GM21381 (cell line): ENCODE measurements at regions not wholly inside any gene's neighbourhood (a gene's known extent, or its start where the extent isn't known, plus 50 kb on each side); places are given as distances from the start of the nearest gene placed in this dataset.
A peak's percentile ranks its signal among the peaks of the same experiment; 100 is the strongest.
"Not testable (repeated sequence)": the region's sequence is repeated elsewhere in the genome, so short reads cannot be mapped to it uniquely, and the experiment has no call there.

Experiments
- ATAC-seq: cut with Tn5 transposase; IDR thresholded peaks from one replicate; pipeline ENCODE4 v1.9.1; 2021; ENCODE audit warnings: mild to moderate bottlenecking, moderate library complexity; ENCODE audit not compliant: unreplicated experiment

DNA sequence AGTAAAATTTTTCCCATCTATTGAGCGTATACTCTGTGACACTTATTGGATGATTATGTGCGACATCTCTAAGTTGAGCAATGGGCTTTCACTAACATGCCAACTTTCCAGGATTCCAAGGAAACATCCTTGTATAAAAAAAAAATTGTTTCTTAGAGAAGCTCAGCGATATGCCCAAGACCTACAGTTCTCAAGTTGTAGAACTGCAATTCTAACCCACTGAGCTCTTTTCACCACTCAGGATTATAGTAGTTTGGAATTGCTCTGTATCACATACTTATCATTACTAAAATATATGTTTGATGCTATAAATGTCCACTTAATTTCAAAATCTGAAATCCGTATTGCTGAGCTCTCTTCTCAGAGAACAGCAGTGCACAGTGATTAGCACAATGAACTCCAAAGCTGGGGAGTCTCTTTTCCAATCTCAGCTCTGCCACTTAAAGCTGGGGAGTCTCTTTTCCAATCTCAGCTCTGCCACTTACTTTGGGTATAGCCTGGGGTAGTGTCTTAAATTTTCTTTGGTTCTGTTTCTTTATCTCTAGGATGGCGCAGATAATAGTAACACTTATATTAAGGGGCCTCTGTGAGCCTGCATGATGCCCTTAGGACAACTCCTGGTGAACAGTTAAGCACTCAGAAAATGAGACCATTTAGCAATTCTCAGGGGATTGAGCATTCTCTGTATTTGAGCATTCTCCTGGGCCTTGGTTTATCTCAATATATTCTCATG is 1722.2 kb upstream of the AGA start:
- ATAC-seq, result no peak

DNA sequence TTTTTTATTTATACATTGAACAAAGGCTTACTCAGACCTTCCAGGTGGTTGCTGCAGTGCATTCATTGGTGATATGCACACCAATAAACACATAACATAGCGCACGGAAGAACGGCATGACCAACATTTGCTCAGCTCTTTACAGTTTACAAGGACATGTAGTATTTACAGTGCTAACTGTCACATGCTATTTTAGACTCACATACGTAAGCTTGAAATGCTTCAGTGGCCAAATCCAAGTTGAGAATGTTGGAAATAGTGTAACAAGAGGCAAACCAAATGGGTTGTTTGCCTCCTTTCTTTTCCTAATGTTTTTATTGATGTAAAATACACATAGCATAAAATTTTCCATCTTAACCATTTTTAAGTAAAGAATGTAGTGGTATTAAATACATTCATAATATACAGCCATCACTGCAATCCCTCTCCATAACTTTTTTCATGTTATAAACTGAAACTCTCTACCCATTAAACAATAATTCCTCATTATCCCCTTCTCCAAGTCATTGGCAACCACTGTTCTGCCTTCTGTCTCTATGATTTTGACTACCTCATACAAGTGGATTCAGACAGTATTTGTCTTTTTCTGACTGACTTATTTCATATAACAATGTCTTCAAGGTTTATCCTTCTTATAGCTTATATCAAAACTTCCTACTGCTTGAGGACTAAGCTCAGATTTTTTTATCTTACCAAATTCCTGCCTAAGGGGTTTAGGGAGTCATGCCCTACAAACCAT is 1722.9 kb upstream of the AGA start:
- ATAC-seq, result no peak

DNA sequence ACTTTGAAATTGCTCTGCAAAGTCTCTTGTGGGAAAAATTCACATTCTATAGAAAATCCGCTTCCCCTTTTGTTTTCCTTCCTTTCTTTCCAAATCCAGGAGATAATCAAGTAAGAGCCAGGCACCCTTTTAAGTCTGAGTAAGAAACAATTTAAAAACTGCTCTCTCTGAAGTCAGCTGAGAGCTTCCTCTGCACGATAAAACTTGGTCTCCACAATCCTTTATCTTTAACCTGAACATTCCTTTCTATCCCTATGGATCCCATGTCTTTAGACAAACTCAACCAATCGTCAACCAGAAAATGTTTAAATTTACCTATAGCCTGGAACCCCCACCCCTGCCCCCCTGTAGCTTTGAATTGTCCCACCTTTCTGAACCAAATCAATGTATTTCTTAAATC is 1723.6 kb upstream of the AGA start:
- ATAC-seq, result no peak

DNA sequence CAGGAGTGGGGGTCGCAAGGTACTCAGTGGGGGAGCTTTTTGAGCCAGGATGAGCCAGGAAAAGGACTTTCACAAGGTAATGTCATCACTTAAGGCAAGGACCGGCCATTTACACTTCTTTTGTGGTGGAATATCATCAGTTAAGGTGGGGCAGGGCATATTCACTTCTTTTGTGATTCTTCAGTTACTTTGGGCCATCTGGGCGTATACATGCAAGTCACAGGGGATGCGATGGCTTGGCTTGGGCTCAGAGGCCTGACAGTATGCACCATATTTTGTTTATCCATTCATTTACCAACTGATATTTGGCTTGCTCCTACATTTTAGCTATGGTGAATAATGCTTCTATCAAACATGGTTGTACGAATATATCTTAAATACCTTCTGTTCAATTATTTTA is 1728.1 kb upstream of the AGA start:
- ATAC-seq, result not testable (repeated sequence)

DNA sequence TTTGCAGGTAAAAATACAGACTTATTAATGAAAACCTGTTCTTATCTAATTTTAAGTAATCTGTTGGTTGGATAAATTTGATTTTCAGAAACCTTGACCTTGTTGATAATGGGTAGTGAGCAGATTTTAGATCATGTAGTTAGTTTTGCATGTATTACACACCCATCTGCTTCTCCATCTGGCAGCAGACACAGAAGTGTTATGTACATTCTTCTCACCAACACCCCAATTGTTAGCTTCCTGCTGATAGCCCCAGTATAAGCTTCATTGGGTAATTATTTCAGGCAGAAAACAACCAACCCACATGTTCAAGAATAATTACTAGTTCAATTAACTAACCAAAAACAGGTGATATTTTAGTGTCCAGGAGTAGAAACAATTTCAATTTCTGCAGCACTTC is 1740.5 kb upstream of the AGA start:
- no peak for ATAC-seq

DNA sequence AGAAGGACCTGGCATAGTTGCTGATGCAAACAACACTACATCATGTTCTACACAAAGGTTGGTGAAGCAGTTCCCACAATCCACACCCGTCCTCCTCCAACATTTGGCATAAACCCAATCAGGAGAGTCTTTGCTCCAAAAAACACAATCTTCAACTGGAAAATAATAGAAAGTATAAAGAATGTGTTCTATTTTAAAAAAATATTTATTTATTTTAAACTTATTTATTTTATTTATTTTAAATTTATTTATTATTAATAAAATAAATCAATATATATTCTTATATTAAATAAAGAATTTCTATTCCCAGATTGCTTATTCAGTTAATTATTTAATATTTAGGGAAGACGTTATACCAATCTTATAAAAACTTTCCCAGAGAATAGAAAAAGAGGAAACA is 1753.7 kb upstream of the AGA start:
- ATAC-seq, result no peak

DNA sequence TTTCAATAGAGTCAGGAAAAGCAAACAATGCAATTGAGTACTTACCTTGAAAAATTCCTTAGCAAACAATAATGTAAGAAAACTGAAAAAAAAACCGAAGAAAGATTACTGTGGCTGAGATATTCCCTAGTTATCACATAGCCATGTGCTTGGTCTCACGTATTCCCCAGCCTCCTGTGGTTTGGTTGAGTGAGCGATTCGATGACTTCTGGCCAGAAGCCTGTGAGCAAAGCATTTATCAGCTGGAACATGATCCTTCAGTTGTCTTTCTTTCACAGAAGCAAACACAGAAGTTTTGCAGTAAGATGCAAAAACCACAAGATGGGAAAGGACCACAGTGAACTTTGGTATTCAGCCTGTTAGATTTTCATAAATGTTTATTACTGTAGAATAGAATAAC is 1754.3 kb upstream of the AGA start:
- no peak for ATAC-seq

DNA sequence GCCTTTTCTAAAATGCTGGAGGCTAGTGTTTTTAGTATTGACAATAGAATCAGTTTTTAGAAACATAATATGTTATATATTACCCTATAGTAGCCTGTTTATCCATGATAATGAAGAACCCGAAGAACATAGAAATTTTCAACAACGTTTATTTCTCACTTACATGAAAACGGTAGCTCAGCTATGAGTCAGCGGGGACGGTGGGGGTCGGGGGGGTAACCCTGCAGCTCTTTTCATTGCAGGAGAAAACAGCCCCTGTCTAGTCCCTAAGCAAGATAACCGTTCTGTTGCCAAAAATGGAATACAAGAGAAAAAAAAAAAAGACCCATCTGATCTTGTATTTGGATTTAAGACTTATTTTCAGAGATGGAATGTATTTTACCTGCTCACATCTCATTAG is 1758.4 kb upstream of the AGA start:
- ATAC-seq, result no peak

DNA sequence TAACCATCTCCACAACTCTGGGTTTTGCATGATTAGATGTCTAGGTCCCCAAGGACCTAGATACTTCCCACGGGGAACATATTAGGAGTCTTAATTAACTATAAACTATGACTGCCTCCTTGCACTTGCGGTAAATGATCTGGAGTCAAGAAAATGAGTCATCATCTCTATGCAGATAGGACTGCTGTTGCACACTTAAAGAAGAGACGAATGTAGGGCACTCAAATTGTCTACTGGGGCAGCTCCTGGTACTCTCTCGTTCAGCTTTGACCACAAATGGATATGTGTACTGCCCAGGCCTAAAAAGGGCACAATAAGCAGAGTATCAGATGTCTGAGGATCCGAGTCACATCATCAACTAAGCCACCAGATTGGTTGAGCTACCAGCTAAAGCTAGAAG is 1783.4 kb upstream of the AGA start:
- no peak for ATAC-seq

DNA sequence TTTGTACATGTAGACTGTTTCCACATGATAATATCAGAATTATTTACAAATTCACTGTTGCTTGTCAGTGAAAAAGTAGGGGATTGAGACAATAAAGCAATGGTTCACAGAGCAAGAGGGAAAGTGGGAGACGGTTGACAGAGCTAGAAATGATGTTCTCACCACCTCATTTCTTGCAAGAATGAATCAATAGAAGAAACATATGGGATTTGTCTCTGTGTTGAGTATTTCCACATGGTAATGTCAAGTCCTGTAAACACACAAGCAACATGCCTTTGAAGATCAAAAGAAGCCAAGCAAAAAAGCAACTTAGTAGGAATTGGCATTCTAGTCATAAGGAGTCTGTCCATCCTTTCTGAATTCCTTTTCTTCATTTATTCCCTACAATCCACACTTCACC is 1806.6 kb upstream of the AGA start:
- no peak for ATAC-seq

DNA sequence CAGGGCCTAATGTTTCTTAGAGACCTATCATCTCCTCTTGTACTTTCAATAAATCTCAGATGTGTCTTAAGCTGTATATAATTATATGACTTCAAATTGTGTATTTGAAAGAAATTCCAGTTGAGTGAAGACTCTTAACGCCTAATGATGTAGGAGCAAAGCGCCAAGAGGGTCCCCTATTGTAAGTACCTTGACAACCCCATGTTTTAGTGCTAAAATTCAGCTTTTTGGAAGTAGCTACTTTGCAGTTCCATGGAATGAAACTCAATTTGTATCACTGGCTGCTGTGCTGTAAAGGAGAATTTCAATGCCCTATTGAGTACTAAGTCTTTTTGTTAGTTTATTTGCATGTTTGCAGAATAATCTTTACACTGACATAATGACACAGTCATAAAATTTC is 1826.6 kb upstream of the AGA start:
- ATAC-seq, result no peak

DNA sequence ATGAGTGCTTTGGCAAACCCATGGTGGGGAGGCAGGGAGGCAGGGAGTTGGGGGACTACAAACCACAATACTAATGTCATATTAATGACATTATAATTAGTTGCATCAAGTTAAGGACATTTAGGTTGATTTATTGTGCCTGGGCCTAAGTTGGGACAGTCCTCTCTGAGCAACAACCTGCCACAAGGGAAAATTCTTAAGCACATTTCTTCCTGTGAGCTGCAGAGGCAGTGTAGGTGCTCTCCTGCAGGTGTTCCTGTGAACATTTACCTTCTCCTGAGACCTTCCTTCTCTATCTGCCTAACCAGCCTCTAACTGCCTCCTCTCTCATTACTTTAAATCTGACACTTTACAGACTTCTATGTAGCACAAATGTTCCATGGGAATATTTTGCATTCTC is 1830.0 kb upstream of the AGA start:
- ATAC-seq, result no peak

DNA sequence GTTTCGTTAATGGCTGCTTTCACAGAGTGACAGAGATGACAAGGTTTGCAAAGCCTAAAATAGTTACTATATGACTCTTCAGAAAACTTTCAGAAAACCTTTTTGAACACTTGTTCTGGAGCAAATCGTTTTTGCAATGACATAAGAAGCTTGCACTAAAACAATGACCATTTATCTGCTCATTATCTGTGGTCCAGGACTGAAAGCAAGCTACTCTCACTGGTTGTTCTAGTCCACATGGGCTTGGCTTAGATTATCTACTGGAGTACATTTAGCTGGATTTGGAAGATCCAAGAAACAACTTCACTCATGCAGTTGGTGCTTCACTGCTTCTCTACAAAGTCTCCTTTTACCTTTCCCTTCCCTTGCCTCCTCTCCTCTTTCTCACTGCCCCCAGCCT is 1836.4 kb upstream of the AGA start:
- no peak for ATAC-seq

DNA sequence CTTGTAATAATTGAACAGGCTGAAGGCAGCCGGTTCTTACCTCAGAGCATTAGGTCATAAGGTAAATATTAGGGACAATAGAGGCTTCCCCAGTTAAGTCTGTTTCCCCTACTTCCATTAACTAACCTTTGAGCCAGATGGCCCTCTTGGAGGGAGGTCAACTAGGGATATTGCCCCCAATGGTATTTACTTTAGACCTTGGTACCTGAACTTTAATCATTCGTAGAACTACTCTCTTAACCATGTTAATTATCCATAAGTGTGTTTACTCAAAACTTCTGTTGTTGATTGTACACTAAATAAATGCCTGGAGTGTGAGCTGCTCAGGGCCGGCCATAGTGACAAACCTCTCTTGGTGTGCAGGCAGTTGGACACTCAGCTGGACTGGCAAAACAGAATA is 1843.5 kb upstream of the AGA start:
- no peak for ATAC-seq

DNA sequence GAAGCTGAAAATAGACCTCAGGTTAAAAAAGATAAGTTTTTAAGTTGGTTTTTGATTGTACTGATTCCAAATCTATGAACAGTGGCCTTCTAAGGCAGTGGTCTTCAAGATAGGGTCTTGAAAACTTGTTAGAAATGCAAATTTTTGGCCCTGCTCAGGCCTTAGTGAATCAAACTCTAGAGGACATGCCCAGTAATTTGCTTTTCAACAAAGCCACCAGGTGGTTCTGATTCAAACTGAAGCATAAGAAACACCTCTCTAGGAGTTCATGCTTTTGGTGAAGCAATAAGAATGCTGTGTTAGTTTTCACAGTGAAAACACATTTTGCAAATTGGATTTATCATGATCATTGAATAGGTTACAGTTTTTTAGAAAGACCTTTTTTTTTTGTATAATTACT is 1849.4 kb upstream of the AGA start:
- no peak for ATAC-seq

DNA sequence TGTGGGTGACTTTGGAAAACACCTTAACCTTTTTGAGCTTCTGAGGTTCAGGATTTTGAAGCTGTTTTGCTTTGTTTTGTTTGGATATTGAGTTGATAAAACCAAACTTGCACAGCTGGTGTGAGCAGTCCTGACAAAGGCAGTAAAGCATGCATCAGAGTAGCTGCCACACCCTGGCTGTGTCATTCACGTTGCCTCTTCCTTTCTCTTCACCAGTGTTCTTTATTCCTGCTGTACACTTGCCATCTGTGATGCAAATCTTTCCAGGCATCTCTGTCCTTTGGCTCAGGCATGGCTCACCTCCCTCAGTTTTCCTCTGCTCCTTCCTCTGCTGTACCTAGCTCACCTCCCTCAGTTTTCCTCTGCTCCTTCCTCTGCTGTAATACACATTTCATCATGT is 1850.2 kb upstream of the AGA start:
- no peak for ATAC-seq

DNA sequence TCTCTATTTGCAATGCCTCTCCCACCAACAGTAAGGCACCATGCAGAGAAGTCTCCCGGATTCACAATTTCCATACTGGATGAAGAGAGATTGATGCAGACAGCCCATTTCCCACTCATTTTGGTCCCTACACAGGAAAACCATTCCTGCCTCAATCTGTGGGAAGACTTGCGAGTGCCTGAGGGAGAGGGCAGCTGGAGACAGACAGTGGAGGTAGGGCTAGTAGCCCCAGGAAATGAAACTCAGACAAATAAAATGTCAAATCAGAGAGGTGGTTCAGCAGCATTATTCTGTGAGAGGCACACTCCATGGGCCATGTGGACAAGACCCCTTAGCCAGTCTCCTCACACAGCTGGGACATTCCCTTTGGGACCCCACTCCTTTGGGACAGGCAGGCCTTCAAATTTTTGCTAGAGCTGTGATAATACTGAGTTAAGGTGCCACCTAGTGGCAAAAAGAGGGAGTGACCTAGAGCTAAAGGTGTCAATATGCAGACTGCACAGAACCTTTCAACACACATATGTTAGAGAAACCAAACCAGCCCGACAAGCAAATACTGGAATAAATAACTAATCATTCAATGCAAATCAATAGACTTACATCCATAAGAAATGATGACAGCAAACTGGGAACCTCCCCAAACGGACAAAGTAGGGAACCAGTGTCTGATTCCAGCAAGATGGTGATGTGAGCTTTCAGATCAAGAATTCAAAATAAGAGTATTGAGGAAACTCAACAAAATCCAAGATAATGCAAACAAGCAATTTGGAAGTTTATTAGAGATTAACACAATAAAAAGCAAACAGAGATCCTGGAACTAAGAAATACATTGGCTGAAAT is 1865.3 kb upstream of the AGA start:
- peak; percentile 95 for ATAC-seq

DNA sequence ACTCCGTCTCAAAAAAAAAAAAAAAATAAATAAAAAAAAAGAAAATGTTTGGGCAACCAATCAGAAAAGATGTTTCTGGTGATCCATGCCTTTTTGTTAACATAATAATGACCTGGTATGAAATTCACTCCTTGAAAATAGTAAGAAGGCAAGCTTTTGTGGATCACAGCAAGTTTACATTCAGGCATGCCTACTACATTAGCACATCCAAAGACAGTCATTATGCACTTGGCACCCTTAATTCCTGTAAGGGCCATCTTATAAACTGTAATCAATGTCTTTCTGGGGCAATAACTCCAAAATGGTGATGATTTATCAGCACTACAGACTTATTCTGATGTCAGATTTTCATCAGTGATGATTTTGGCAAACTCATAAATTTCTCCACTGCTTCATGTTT is 1871.6 kb upstream of the AGA start:
- no peak for ATAC-seq

DNA sequence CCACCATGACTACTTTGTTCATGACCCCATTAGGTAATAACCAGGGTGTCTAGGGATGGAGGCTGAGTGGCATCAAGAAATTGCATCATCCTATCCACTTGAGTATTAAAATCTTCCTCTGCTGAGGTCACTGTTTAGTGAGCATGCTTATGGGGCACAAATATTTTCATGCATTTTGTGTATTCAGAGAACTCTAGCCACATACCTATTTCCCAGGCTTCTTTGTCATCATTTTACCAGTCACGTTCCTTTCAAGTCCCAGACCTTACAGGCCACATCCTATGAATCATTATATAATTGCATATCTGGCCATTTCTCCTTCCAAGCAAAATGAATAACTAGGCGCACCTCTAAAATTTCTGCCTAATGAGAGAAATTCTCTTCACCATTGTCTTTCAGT is 1882.9 kb upstream of the AGA start:
- no peak for ATAC-seq

DNA sequence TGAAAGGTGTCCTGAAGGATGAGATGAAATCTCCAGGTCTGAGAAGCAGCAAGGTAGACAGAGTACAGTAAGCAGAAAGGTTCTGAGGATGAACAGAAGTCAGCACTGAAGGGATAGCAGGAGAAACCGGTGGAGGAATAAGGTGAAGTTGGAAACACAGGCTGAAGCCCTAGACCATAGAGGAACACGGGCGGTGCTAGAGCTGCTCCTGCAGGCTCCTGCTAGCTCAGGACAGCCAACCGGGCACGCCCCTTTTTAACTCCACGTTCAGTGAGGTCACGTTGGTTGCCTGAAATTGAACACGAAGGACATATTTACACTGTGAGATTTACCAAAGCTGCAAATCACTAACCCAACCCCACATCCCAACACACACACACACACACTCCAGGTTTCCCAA is 1886.4 kb upstream of the AGA start:
- ATAC-seq, result no peak

DNA sequence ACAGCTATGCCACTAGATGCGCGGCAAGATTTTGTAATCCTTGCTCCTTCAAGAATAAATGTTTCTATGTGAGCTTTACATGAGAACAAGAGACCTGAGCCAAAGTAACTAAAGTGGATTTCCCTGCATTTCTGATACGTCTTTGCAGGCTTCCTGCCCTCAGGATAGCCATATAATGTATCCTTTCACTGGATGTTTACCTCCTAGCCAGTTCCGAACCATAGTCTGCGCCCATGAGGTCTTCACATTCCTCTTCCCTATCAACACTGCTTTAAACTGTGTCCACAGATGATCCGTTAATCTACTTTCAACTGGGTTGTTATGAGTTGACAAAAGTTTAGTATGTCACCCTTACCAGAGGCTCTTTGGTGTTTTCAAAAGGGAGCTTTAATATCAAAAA is 1889.1 kb upstream of the AGA start:
- ATAC-seq, result no peak

DNA sequence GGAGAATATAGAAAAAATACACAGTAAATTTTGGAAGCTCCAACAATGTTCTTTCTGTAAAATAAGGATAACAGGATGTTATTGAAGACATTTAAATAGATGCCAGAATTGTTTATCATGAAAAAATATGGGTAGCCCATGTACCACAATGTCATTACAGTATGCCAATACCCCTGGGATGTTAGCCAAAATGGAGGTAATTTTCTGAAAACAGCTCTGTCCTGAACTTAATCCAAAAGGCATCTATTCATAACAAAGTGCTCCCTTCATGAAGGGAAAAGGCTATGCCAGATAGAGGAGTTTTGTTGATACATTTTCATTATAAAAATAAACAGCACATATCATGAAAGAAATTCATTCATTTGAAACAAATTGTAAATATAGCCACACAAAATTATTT is 1902.6 kb upstream of the AGA start:
- ATAC-seq, result no peak
